WTC11 (cell line): ENCODE measurements at regions not wholly inside any gene's neighbourhood (a gene's known extent, or its start where the extent isn't known, plus 50 kb on each side); places are given as distances from the start of the nearest gene placed in this dataset.

Source experiments
- AR ChIP-seq: fragments of 250-450 bp; sonication (Bioruptor Pico); IDR thresholded peaks from 2 replicates; pipeline ENCODE4 v1.9.0; 2021; ENCODE audit warnings: mild to moderate bottlenecking
- ATF1 ChIP-seq: sonication (generic); formaldehyde crosslinking; IDR thresholded peaks from 2 replicates; pipeline ENCODE4 v1.8.1; 2023; ENCODE audit warnings: mild to moderate bottlenecking, moderate library complexity, missing genetic modification reagents
- ATF3 ChIP-seq: sonication (generic); formaldehyde crosslinking; conservative IDR thresholded peaks from 2 replicates; pipeline ENCODE4 v1.8.1; 2022; ENCODE audit warnings: mild to moderate bottlenecking, missing genetic modification reagents
- ATF6 ChIP-seq: sonication (generic); formaldehyde crosslinking; IDR thresholded peaks from 2 replicates; pipeline ENCODE4 v1.8.1; 2023; ENCODE audit warnings: mild to moderate bottlenecking, missing genetic modification reagents
- CBFB ChIP-seq: sonication (generic); formaldehyde crosslinking; IDR thresholded peaks from 2 replicates; pipeline ENCODE4 v1.8.1; 2022; ENCODE audit warnings: mild to moderate bottlenecking, low read depth, missing genetic modification reagents
- CREM ChIP-seq: sonication (generic); formaldehyde crosslinking; IDR thresholded peaks from 2 replicates; pipeline ENCODE4 v1.8.1; 2022; ENCODE audit warnings: mild to moderate bottlenecking, missing genetic modification reagents, moderate library complexity
- ESRRA ChIP-seq: sonication (generic); formaldehyde crosslinking; IDR thresholded peaks from 2 replicates; pipeline ENCODE4 v1.8.1; 2022; ENCODE audit warnings: mild to moderate bottlenecking, missing genetic modification reagents, borderline replicate concordance
- ETV6 ChIP-seq: sonication (generic); formaldehyde crosslinking; IDR thresholded peaks from 2 replicates; pipeline ENCODE4 v1.8.1; 2022; ENCODE audit warnings: mild to moderate bottlenecking, missing genetic modification reagents
- FOXP1 ChIP-seq: sonication (generic); formaldehyde crosslinking; IDR thresholded peaks from 2 replicates; pipeline ENCODE4 v1.8.0; 2022; ENCODE audit warnings: missing genetic modification reagents, mild to moderate bottlenecking, moderate library complexity, borderline replicate concordance
- GTF2I ChIP-seq: fragments of 250-450 bp; sonication (Bioruptor Pico); conservative IDR thresholded peaks from 2 replicates; pipeline ENCODE4 v1.4.0; 2021; ENCODE audit warnings: mild to moderate bottlenecking
- HMGA2 ChIP-seq: fragments of 250-450 bp; sonication (Bioruptor Pico); IDR thresholded peaks from 2 replicates; pipeline ENCODE4 v1.4.0; 2021; ENCODE audit warnings: mild to moderate bottlenecking, moderate library complexity
- JAZF1 ChIP-seq: fragments of 250-450 bp; sonication (Bioruptor Pico); IDR thresholded peaks from 2 replicates; pipeline ENCODE4 v1.9.0; 2021; ENCODE audit warnings: moderate library complexity, mild to moderate bottlenecking, inconsistent platforms
- JUN ChIP-seq: sonication (generic); formaldehyde crosslinking; IDR thresholded peaks from 2 replicates; pipeline ENCODE4 v1.8.0; 2023; ENCODE audit warnings: mild to moderate bottlenecking, missing genetic modification reagents
- NR1H2 ChIP-seq: sonication (generic); formaldehyde crosslinking; IDR thresholded peaks from 2 replicates; pipeline ENCODE4 v1.9.0; 2021; ENCODE audit warnings: mild to moderate bottlenecking, moderate library complexity, missing genetic modification reagents
- PRRX2 ChIP-seq: fragments of 250-450 bp; sonication (Bioruptor Pico); IDR thresholded peaks from 2 replicates; pipeline ENCODE4 v1.8.0; 2021; ENCODE audit warnings: mild to moderate bottlenecking
- RELA ChIP-seq: sonication (generic); formaldehyde crosslinking; IDR thresholded peaks from 2 replicates; pipeline ENCODE4 v1.8.1; 2022; ENCODE audit warnings: missing genetic modification reagents, mild to moderate bottlenecking, borderline replicate concordance
- RORB ChIP-seq: fragments of 250-450 bp; sonication (Bioruptor Pico); IDR thresholded peaks from 2 replicates; pipeline ENCODE4 v1.9.0; 2021; ENCODE audit warnings: mild to moderate bottlenecking
- SOX15 ChIP-seq: fragments of 250-450 bp; sonication (Bioruptor Pico); IDR thresholded peaks from 2 replicates; pipeline ENCODE4 v1.9.0; 2021; ENCODE audit warnings: mild to moderate bottlenecking
- TEAD1 ChIP-seq: sonication (generic); formaldehyde crosslinking; IDR thresholded peaks from 2 replicates; pipeline ENCODE4 v1.8.0; 2022; ENCODE audit warnings: mild to moderate bottlenecking, missing genetic modification reagents
- TP53 ChIP-seq: sonication (generic); formaldehyde crosslinking; IDR thresholded peaks from 2 replicates; pipeline ENCODE4 v1.8.1; 2023; ENCODE audit warnings: mild to moderate bottlenecking, missing genetic modification reagents
- ZNF263 ChIP-seq: sonication (generic); formaldehyde crosslinking; IDR thresholded peaks from 2 replicates; pipeline ENCODE4 v1.8.1; 2022; ENCODE audit warnings: low read depth, mild to moderate bottlenecking, moderate library complexity, missing genetic modification reagents
- ZNF317 ChIP-seq: sonication (generic); formaldehyde crosslinking; IDR thresholded peaks from 2 replicates; pipeline ENCODE4 v1.8.1; 2023; ENCODE audit warnings: low read depth, mild to moderate bottlenecking, moderate library complexity, missing genetic modification reagents, borderline replicate concordance
- ZNF396 ChIP-seq: fragments of 250-450 bp; sonication (Bioruptor Pico); IDR thresholded peaks from 2 replicates; pipeline ENCODE4 v1.8.0; 2021; ENCODE audit warnings: mild to moderate bottlenecking, moderate library complexity, borderline replicate concordance
- ZNF512 ChIP-seq: sonication (generic); formaldehyde crosslinking; IDR thresholded peaks from 2 replicates; pipeline ENCODE4 v1.8.1; 2022; ENCODE audit warnings: missing genetic modification reagents, borderline replicate concordance
- ZSCAN18 ChIP-seq: fragments of 250-450 bp; sonication (Bioruptor Pico); IDR thresholded peaks from 2 replicates; pipeline ENCODE4 v2.1.2; 2022; ENCODE audit warnings: mild to moderate bottlenecking, moderate library complexity
- TF ChIP-seq, protein P1 (sequence below): fragments of 250-450 bp; sonication (Bioruptor Pico); IDR thresholded peaks from 2 replicates; pipeline ENCODE4 v1.9.0; 2021; ENCODE audit warnings: moderate library complexity, mild to moderate bottlenecking, inconsistent platforms, borderline replicate concordance
- TF ChIP-seq, protein P2 (sequence below): sonication (generic); formaldehyde crosslinking; IDR thresholded peaks from 2 replicates; pipeline ENCODE4 v1.8.0; 2023; ENCODE audit warnings: missing genetic modification reagents
- TF ChIP-seq, protein P3 (sequence below): fragments of 250-450 bp; sonication (Bioruptor Pico); IDR thresholded peaks from 2 replicates; pipeline ENCODE4 v1.9.0; 2021; ENCODE audit warnings: mild to moderate bottlenecking
- TF ChIP-seq, protein P4 (sequence below): fragments of 200-600 bp; IDR thresholded peaks from 2 replicates; pipeline ENCODE4 v1.8.0; 2022; ENCODE audit warnings: antibody characterized with exemption

DNA sequence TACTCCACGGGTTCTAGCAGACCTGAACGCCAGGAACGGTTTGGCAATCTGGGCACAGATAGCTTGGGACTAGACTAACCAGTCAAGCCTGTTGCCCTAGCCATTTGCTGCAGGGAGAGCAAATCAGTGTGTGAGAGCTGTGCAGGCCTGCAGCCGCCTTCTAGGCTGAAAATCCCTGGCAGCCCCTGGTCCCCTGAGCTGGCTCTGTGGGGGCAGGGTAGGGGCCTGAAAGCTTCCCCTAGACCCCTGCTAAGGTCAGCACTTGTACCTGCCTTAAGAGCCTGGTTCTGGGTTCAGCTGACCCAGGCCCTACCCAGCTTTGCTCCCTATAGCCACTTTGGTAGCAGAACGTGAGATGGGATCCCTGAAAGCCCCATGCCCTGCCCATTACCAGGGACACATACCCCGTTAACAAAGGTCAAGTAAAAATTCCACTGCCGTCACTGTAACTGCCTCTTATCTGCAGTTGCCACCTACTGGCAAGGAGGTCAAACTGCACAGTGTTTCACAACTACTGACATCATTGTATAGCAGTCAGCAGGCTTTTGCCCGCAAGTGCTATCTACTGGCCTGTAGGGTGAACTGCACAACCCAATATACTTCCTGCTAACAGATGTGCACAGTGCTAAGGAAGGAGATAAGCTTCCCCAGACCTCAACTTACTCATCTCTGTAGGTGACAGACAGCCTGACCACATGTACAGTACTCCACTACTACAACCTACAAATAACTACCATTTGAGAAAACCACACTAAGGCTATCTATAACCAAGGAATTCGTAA, 95.1 kb upstream of the OLIG3 start (continued):
- TF ChIP-seq ATF3 (CRISPR knock-in tag) (no peak), FOXP1 (CRISPR knock-in tag) (no peak), ZNF512 (CRISPR knock-in tag) (no peak), TEAD1 (peak; percentile 66; the same call in 1 of the 2 replicates), JAZF1 (CRISPR knock-in tag) (no peak), ESRRA (CRISPR knock-in tag) (no peak), ETV6 (CRISPR knock-in tag) (peak; percentile 79), ATF6 (CRISPR knock-in tag) (no peak), TP53 (CRISPR knock-in tag) (no peak), ZSCAN18 (no peak), CREM (CRISPR knock-in tag) (no peak), ZNF263 (no peak), HMGA2 (CRISPR knock-in tag) (no peak), SOX15 (CRISPR knock-in tag) (no peak), JUN (CRISPR knock-in tag) (no peak), ATF1 (CRISPR knock-in tag) (no peak), CBFB (CRISPR knock-in tag) (no peak), NR1H2 (CRISPR knock-in tag) (no peak), RORB (CRISPR knock-in tag) (no peak), GTF2I (CRISPR knock-in tag) (no peak), ZNF317 (CRISPR knock-in tag) (no peak), RELA (CRISPR knock-in tag) (no peak), ZNF396 (no peak), AR (no peak), PRRX2 (CRISPR knock-in tag) (no peak)
- TF ChIP-seq, protein P1, sequence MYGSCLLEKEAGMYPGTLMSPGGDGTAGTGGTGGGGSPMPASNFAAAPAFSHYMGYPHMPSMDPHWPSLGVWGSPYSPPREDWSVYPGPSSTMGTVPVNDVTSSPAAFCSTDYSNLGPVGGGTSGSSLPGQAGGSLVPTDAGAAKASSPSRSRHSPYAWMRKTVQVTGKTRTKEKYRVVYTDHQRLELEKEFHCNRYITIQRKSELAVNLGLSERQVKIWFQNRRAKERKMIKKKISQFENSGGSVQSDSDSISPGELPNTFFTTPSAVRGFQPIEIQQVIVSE (CRISPR knock-in tag), result no peak
- TF ChIP-seq, protein P2, sequence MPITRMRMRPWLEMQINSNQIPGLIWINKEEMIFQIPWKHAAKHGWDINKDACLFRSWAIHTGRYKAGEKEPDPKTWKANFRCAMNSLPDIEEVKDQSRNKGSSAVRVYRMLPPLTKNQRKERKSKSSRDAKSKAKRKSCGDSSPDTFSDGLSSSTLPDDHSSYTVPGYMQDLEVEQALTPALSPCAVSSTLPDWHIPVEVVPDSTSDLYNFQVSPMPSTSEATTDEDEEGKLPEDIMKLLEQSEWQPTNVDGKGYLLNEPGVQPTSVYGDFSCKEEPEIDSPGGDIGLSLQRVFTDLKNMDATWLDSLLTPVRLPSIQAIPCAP (CRISPR knock-in tag), result no peak
- TF ChIP-seq, protein P3, sequence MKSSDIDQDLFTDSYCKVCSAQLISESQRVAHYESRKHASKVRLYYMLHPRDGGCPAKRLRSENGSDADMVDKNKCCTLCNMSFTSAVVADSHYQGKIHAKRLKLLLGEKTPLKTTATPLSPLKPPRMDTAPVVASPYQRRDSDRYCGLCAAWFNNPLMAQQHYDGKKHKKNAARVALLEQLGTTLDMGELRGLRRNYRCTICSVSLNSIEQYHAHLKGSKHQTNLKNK (CRISPR knock-in tag), result no peak
- TF ChIP-seq, protein P4, sequence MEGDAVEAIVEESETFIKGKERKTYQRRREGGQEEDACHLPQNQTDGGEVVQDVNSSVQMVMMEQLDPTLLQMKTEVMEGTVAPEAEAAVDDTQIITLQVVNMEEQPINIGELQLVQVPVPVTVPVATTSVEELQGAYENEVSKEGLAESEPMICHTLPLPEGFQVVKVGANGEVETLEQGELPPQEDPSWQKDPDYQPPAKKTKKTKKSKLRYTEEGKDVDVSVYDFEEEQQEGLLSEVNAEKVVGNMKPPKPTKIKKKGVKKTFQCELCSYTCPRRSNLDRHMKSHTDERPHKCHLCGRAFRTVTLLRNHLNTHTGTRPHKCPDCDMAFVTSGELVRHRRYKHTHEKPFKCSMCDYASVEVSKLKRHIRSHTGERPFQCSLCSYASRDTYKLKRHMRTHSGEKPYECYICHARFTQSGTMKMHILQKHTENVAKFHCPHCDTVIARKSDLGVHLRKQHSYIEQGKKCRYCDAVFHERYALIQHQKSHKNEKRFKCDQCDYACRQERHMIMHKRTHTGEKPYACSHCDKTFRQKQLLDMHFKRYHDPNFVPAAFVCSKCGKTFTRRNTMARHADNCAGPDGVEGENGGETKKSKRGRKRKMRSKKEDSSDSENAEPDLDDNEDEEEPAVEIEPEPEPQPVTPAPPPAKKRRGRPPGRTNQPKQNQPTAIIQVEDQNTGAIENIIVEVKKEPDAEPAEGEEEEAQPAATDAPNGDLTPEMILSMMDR, result peak; percentile 82
